NCI-H1436 (cell line): ENCODE measurements at regions not wholly inside any gene's neighbourhood (a gene's known extent, or its start where the extent isn't known, plus 50 kb on each side); places are given as distances from the start of the nearest gene placed in this dataset.

ENCODE experiments used
- DNase-seq: peaks from one replicate; lab custom pipeline; 2025; lab: John Stamatoyannopoulos, UW

DNA sequence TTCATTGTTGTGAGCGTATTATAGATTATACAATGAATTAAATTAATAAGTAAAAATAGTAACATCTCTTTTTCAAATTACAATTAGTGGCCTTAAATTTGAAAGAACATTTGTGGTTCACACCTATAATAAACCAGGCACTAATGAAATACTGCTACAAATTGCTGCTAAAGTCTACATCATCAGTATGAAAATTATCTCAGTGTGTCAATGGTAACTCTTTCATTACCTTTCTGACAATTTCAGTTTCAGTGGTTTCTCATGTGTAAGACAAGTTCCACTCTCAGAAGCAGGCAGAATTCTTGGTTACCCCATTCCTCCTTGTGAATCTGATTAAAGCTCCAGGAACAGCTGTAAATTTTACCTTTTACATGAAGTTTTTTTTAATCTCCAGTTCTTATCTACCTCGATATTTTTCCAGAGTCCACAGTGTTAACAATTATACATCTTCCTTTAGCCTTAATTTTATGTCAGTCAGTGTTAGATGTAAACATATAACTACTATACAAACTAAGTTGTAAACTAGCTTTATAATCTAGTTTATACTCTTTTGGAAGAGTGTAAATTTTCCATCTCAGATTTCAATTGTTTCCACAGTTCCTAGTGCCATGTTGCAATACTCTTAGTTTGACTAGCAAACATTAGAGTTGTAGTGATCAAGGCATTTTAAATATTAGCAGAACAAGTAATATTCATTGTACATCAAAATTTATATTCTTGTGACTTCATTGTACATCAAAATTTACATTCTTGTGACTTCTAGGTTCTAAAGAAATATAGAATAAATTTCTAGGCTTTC lies 1038.4 kb downstream of the EPHA7 start:
- DNase-seq: no peak

DNA sequence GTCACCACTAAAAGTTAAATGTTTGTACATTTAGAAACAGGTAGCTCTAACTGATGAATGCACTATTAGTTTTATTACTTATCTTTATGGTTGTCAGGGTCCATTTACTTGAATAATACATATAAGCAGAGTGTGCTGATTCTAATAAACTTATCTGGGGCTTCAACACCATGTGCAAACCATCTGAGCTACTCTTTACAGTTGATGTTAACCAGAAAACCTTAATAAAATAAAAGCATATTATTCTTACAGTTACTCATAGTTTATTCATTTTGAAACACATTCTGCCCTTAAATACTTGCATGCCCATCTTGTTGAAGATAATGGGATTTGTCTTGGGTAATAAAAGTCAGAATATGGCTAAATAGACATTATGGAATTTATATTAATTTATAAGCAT lies 1042.2 kb downstream of the EPHA7 start:
- no peak for DNase-seq

DNA sequence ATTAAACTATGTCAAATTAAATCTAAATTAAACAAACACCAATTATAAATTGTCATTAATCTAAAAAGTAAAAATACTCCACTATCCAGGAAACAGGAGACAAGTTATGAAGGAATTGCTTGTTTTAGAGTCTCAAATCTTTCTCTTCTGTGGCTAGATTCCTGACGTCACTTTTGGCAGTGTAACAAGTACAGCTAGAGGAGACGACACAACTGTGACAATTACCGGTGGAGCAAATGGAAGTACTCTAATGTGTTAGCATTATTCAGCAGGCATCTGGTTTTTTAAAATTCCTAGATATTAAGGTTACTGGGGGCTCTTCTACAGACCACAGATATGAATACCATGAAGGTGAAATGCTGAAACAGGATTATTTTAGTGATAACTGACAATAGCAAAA lies 1042.7 kb downstream of the EPHA7 start:
- DNase-seq: no peak

DNA sequence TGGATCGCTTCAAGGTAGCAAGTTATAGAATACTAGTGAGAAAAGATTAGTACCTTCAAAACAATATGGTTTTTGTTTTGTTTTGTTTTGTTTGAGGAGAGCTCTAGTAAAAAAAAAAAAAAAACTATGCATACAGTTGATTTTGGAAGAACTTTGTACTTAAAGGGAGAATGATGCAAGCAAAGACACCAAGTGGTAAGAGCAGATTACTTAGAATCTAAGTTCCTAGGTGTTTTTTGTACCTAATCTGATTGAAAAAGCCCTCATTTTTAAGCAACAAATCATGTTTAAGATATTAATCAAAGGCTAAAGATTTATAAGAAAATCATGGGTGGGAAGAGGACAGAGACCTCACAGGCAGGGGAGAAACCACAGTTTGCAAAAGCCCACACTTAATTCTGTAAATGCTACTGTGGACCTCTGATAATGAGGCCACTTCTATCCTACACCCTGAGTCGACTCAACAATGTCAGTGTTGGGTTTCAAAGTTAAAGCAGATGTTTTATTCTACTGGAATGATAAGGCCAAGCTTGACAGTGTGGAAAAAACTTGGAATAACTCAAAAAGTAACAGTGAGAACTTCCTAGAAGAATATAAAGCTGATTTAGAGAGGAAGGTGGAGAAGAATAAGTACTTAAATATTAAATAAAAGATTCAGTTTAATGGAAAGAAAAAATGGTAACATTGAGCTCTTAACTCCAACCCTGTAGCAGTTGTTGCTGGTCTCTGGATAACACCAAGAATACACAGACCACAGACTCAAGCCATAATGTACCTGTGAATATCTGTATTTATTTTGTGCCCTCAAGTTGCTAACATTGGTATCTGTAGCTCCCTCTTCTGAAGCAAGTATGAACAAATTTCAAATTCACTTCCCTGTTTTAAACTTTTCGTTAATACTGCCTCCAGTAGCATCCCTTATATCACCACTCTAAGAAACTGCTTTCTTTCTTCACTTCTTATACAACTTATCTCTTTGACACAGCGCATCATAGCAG lies 1047.8 kb downstream of the EPHA7 start:
- no peak for DNase-seq

DNA sequence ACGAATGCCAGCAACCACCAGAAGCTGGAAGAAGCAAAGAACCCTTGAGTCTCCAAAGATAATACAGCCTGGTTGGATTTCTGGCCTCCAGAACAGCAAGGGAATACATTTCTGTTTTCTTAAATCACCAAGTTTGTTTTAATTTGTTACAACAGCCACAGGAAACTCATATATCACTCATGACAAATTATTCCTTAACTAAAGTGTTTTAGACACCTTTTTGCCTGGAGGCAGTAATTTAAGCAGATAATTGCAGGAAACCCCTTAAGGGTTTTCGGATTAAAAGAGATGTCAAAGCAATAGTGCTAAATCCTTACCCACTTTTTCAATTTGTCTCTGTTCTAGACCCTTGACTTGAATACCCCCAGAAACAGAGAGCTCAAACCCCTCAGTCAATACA lies 1050.0 kb downstream of the EPHA7 start:
- peak; percentile 67 for DNase-seq

DNA sequence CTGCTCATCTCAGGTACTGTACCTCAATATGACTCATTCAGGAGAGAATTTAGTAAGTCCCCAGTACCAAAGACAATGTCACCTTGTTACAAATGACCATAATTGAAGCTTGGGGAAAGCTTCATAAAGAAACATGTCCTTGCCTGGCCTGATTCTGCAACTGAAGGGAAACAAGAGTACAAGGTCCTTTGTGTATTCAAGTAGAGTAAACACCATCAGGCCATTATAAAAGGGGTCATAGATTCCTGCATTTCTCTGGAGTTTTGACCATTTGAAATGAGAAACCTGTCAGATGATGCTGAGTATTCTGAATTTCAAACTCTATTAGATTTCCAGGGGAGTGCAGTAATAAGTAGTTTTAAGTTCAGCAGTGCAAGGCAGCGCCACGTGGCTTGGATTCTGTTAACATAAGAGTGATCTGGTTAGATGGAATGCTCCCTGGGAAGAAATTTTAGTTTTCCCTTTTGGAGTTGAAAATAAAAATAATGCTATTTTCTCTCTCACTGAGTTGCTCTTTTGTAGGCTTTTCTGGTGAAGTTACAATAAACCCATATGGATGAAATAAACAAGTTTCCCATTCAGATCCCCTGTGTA lies 1054.3 kb downstream of the EPHA7 start:
- no peak for DNase-seq

DNA sequence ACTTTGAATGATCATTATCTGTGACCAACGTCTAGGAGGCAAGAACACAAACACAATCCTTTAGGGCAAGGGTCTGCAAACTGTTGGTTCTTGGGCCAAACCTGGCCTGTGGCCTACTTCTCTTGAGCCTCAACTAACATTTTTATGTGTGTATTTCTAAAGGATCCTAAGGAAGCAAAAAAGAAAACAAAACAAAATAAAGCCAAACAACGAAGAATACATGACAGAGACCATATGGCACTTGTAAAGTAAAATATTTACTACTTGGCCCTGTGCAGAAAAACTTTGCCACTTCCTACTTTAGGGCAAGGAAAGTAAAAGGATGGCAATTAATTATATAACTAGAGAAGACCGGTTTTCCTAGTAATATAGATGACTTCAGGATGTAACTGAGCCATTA lies 1056.2 kb downstream of the EPHA7 start:
- DNase-seq: no peak

DNA sequence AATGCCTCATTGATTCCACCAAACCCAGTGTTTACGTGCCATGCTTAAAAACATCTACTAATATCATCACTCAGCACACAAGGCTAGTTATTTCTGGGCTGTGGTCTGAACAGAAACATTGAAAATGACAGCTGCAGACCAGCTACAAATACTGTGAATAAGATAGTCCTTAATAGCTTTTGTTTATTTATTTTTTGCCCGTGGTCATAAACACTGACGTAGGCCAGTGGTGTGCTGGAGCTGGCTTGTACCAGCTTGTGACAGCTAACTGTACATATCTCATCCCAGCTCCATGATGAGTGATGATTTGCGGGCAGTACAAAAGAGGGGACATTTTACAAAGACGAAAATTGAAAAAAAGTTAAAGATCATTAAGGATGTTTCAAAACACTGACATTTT lies 1057.0 kb downstream of the EPHA7 start:
- no peak for DNase-seq

DNA sequence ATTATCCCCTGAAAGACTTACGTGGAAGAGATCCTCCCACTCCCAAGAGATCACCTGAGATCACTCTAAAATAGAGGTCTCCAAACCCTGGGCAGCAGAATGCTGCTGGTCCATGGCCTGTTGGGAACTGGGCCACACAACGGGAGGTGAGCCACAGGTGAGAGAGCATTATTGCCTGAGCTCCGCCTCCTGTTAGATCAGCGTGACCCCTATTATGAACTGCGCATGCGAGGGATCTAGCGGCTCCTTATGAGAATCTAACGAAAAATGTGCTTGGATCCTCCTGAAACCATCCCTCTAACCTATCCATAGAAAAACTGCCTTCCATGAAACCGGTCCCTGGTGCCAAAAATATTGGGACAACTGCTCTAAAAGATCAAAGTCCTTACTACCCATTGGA lies 1057.4 kb downstream of the EPHA7 start:
- DNase-seq: no peak

DNA sequence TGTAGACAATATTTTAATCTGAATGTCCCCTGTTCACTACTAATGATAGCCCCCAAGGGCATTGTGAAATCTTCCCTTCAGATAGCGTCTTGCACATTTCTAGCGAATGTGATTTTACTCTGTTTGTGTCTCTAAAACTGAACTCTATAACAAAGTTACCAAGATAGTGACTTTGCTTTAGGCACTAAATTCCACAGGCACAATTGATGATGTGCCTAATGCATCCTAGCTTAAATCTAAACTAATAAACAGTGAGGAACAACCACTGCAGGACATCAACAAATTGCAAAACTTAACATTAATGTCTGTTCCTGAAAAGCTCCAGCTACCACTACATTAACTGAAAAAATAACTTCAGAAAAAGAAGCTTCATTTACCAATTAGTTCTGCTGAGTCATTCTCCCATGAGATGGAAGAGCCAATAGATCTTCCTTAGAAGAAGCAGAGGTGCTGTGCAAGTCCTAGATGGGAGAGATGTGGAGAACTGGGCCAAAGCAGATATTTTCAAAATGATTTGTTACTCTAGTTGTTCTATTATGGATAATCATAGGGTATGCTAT lies 1065.0 kb downstream of the EPHA7 start:
- DNase-seq: no peak

DNA sequence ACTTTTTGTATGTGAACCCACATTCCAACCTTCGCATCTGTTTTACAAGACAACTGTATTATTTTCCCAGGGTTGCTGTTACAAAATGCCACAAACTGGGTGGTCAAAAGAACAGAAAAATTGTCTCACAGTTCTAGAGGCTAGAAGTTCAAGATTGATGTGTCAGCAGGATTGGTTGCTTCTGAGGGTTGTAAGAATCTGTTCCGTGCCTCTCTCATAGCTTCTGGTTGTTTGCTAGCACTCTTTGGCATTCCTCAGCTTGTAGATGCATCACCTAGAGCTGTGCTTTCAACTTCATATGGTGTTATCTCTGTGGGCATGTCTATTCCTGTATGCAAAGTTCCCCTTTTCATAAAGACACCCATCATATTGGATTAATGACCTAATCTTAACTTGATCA lies 1067.2 kb downstream of the EPHA7 start:
- no peak for DNase-seq

DNA sequence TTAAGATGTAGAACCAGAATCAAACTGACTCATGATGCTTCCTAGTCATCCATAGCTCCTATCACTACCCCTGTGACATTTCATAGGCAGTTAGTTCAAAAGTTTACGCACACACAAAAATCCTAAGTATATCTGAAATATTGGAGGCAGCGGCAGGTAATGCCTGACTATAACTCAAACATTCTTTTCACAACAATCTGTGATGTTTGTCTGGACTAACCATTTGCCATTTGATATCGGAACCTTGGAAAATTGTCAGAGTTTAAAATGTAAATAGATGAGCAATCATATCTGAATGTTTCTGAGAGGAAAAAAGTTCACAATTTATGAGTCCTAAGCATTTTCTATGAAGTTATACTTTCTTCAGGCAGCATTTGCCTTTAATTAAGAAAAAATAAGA lies 1078.2 kb downstream of the EPHA7 start:
- DNase-seq: no peak

DNA sequence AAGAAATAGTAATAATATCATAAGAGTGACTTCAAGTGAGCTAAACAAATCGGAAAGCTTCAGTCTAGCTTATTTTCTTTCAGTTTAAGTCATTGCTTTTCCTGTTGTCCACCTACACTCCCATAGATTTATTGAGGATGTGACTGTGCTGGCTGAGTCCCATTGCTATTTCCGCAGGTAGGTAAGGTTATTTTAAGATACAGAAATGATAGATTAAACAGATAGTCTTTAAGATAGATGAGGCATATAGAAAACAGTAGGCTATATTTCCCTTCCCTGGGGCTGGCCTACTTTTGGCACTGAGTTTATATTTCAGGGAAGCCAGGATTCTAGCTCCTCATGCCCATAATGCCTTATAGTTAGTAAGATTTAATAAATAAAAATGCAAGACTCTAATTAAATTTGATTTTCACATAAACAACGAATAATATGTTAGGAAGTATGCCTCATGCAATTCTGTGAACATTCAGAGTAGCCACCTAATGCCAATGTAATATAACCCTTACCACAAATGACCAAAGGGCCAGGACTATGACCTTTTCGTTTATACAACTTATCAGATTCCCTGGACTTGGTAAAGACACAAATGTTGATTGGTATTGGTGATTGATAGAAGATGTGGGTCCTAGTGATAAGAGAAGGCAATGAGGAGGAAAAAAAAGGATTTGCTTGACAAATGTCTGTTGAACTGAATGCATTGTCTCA lies 1079.3 kb downstream of the EPHA7 start:
- no peak for DNase-seq

DNA sequence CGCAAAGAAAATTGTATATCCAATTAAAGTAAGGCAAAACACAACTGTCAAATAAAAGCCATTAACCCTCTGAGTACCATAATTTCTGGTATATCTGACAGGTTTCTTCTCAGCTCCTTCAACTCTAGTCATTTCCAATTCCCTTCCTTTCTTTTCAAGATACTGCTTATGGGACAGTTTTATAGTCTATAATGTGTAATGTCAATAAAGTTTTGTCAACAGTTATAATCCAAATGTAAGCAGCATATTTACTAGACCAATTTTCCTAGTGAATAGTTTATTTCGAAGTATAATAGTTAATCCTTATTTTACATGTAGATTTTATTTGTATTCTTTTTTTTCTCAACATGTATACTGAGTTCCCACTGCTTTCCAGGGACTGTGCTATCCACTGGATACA lies 1081.8 kb downstream of the EPHA7 start:
- no peak for DNase-seq

DNA sequence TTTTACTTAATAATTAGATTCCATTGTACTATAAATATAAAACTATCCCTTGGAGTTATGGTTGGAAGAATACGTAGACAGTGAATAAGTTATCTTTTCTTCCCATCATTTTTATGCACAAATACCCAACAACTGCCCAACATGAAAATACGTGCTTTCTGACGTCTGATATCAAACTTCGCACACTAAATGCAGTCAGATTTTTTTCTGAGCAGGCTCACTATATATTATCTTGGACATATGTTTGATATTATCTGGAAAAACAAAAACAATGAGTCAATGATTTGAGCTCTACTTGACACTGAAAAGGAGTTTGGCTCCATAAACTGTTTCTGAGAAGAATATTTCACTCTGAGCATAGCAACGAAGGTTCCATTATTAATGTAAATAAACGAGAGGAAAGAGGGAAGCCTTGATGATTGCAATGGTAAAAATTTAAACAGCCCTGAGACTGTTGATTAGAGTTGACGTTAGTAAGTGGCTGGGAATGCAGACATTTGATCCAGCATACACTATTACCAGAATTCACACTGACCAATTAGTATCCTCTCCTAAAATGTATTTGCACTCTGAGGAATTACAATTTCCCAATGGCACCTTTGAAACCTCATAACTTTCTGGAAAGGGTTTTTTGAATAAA lies 1090.0 kb downstream of the EPHA7 start:
- DNase-seq: no peak

DNA sequence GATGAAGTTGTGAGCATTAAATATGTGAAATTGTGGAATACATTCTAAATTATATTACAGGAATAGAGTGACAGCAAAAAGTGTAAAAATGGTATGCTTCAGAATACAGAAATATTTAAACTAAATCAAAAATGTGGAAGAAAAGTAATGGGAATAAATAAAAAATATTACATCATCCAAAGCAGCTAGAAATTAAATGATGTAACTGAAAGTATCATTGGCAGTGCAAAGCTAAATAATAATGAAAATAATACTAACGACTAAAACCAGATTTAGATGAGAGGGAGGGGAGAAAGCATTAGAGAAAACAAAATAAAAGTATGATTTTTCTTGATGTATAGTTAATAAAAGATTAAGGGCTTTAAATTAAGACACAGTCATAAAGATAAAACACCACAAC lies 1104.0 kb downstream of the EPHA7 start:
- no peak for DNase-seq

DNA sequence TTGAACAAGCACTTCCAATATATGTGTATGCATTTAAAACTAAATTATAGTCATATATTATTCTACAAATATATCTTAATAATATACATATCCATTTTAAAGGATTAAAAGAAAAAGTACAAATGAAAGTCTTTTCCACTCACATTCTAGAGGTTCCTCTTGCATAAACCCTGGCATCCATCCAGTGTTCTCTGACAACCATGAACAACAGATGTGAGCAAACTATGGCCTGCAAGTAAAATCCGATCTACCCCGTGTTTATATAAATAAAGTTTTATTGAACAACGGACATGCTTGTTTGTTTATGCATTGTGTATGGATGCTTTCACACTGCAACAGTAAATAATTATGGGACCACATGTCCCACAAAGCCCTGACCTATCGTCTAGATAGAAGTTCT lies 1122.3 kb downstream of the EPHA7 start:
- DNase-seq: no peak

DNA sequence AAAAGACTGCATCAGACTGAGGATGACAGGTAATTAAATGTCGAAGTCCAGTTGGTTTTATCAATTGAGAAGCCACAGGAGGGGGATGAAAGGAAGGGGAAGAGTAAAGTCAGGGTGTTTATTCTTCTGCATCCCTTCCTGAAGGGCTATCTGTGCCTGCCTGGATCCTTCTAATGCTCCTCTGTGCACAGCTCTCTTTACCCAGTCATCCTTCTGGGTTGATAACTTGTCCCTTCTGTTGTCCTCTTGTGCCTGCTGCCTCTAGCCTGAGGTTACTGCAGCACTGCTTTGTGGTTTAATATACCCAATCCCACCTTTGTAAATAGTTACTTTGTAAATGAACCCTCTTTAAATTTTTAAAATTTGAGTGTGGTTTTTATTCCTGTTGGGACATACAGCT lies 1127.3 kb downstream of the EPHA7 start:
- no peak for DNase-seq

DNA sequence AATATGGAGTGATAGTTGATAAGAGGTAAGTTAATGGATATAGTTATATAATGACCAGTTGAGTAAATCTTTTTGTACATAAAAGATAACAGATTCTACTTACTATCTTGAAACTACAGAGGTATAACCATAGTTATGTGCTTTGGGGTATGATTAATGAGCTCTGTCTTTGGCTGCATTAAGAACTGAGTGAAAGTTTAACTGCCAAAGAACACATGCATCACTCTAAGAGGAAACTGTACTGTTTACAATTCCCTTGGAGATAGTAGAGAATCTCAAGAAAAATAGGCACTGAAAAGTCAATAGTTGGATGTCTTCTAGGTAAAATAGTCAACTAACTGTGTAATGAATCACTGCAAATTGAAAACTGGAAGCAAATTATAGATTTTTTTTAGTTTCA lies 1129.5 kb downstream of the EPHA7 start:
- DNase-seq: no peak

DNA sequence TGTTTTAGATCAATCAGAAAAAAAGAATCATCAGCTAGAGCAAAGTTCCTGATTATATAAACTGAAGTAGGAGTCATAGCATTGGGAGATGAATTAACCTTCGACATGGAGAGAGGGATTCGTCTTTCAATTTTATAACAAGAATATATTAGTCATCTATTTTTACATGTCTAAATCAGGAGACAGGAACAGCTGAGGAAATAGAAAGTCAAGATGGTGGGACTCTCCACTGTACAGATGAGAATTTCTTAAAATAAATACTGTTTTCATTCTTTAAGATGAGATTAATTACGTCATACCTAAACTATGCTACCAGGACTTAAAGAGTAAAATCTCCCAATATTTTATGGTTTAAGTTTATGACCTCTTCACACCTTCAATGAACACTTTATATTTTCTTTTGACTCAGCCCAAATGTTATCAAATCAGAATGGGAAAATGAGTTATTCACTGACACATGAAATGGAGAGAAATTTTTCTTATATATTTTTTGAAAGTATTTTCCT lies 1137.7 kb downstream of the EPHA7 start:
- no peak for DNase-seq

DNA sequence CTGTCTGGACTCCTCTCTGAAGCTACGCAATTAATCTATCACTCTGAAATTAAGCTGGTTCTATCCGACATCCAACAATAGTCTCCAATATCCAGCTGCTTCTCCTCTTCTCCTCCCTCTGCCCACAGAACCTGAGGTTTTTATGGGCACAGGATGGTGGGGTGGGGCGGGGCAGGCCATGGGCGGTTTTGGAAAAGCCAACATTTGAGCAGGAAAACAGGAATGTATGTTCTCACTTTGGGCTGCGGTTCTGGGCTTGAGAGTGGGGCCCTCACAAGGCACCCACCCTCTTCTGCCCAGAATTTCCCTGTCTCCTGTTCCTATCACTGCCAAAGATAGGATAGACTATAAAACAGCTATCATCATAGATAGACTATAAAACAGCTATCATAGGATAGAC lies 1144.2 kb downstream of the EPHA7 start:
- no peak for DNase-seq
